ENCODE measurements at regions not wholly inside any gene's neighbourhood (a gene's known extent, or its start where the extent isn't known, plus 50 kb on each side); places are given as distances from the start of the nearest gene placed in this dataset.

DNA sequence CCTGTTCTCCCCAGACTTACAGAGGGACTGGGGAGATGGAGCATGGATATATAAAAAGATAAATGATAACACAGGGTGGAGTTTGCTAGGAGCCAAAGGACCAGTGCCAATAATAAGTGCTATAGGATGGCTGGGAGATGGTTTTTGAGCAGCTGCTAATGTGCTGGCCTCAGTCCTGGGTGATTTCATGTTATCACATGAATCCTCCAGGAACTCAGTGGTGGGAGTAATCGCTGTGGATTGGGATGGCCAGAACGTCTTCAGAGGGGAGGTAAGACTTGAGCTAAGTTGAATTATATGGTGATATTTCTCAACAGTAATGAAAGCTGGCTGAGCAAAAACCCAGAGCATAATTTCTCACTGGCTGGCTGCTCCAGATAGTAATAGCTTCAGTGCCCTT lies 441.4 kb downstream of the SLC4A3 start (continued):
- TF ChIP-seq, protein P1, sequence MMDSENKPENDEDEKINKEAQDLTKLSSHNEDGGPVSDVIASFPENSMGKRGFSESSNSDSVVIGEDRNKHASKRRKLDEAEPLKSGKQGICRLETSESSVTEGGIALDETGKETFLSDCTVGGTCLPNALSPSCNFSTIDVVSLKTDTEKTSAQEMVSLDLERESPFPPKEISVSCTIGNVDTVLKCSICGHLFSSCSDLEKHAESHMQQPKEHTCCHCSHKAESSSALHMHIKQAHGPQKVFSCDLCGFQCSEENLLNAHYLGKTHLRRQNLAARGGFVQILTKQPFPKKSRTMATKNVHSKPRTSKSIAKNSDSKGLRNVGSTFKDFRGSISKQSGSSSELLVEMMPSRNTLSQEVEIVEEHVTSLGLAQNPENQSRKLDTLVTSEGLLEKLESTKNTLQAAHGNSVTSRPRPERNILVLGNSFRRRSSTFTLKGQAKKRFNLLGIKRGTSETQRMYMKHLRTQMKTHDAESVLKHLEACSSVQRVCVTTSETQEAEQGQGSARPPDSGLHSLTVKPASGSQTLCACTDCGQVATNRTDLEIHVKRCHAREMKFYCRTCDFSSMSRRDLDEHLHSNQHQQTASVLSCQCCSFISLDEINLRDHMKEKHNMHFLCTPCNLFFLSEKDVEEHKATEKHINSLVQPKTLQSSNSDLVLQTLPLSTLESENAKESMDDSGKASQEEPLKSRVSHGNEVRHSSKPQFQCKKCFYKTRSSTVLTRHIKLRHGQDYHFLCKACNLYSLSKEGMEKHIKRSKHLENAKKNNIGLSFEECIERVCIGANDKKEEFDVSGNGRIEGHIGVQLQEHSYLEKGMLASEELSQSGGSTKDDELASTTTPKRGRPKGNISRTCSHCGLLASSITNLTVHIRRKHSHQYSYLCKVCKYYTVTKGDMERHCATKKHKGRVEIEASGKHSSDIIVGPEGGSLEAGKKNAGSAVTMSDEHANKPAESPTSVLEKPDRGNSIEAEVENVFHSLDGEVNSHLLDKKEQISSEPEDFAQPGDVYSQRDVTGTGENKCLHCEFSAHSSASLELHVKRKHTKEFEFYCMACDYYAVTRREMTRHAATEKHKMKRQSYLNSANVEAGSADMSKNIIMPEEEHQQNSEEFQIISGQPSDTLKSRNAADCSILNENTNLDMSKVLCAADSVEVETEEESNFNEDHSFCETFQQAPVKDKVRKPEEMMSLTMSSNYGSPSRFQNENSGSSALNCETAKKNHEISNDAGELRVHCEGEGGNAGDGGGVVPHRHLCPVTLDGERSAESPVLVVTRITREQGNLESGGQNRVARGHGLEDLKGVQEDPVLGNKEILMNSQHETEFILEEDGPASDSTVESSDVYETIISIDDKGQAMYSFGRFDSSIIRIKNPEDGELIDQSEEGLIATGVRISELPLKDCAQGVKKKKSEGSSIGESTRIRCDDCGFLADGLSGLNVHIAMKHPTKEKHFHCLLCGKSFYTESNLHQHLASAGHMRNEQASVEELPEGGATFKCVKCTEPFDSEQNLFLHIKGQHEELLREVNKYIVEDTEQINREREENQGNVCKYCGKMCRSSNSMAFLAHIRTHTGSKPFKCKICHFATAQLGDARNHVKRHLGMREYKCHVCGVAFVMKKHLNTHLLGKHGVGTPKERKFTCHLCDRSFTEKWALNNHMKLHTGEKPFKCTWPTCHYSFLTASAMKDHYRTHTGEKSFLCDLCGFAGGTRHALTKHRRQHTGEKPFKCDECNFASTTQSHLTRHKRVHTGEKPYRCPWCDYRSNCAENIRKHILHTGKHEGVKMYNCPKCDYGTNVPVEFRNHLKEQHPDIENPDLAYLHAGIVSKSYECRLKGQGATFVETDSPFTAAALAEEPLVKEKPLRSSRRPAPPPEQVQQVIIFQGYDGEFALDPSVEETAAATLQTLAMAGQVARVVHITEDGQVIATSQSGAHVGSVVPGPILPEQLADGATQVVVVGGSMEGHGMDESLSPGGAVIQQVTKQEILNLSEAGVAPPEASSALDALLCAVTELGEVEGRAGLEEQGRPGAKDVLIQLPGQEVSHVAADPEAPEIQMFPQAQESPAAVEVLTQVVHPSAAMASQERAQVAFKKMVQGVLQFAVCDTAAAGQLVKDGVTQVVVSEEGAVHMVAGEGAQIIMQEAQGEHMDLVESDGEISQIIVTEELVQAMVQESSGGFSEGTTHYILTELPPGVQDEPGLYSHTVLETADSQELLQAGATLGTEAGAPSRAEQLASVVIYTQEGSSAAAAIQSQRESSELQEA (CRISPR knock-in tag; IDR thresholded peaks at IDR 0.05; ENCODE audit: not compliant biosample characterization): no peak
- TF ChIP-seq, protein P2, sequence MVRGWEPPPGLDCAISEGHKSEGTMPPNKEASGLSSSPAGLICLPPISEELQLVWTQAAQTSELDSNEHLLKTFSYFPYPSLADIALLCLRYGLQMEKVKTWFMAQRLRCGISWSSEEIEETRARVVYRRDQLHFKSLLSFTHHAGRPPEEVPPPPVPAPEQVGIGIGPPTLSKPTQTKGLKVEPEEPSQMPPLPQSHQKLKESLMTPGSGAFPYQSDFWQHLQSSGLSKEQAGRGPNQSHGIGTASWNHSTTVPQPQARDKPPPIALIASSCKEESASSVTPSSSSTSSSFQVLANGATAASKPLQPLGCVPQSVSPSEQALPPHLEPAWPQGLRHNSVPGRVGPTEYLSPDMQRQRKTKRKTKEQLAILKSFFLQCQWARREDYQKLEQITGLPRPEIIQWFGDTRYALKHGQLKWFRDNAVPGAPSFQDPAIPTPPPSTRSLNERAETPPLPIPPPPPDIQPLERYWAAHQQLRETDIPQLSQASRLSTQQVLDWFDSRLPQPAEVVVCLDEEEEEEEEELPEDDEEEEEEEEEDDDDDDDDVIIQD (CRISPR knock-in tag; IDR thresholded peaks at IDR 0.05; ENCODE audit: low read depth): no peak
- TF ChIP-seq HHEX (CRISPR knock-in tag; IDR thresholded peaks at IDR 0.05) (no peak), NONO (IDR thresholded peaks at IDR 0.05) (no peak), NONO (CRISPR knock-in tag; conservative IDR thresholded peaks at IDR 0.05) (no peak), ZNF746 (CRISPR knock-in tag; IDR thresholded peaks at IDR 0.05) (no peak), TCF7L2 (IDR thresholded peaks at IDR 0.05; ENCODE audit: low read depth, low read length) (no peak), GLI4 (CRISPR knock-in tag; IDR thresholded peaks at IDR 0.05; ENCODE audit: borderline replicate concordance) (no peak)
